ENCODE measurements at regions not wholly inside any gene's neighbourhood (a gene's known extent, or its start where the extent isn't known, plus 50 kb on each side); places are given as distances from the start of the nearest gene placed in this dataset.
A peak's percentile ranks its signal among the peaks of the same experiment; 100 is the strongest.

- Histone ChIP-seq H3K4me1 (no peaks in the 10 kb centered on the region), H3K9me3 (peaks cover 18% of the 10 kb centered on the region; the same call in 2 of the 3 replicates), H3K27ac (no peak overlapping the region), H3K4me3 (no peak overlapping the region), H3K4me2 (no peak overlapping the region)
- no peak for ATAC-seq
- WGBS (ENCODE audit: missing lambda C conversion rate) = 12% methylated on average over 8 of the region's 8 CpGs
- TF ChIP-seq EHF (CRISPR knock-in tag; IDR thresholded peaks at IDR 0.05) (no peak), CHD2 (IDR thresholded peaks at IDR 0.05; ENCODE audit: low read length, partially characterized antibody) (no peak), USF2 (IDR thresholded peaks at IDR 0.05) (no peak), PHF8 (IDR thresholded peaks at IDR 0.05; ENCODE audit: borderline replicate concordance, low read depth) (no peak), ZC3H11A (IDR thresholded peaks at IDR 0.05) (no peak)
- DNase-seq (ENCODE audit: low read depth in 1 of 2, low spot score in 1 of 2) = no peak
- CTCF ChIA-PET = interaction anchor here (1.0 to 2.9 kb wide), 5 partner anchors 9 to 674 kb away, joined by 3 to 20 read pairs (median 10); no protein-coding TSS in a partner anchor
- POLR2A ChIA-PET = no interaction called here
- peak; percentile 23 for FAIRE-seq
Measured at GRCh38 chr19:30640252-30640965, 268.2 kb downstream of the ZNF536 start.

DNA sequence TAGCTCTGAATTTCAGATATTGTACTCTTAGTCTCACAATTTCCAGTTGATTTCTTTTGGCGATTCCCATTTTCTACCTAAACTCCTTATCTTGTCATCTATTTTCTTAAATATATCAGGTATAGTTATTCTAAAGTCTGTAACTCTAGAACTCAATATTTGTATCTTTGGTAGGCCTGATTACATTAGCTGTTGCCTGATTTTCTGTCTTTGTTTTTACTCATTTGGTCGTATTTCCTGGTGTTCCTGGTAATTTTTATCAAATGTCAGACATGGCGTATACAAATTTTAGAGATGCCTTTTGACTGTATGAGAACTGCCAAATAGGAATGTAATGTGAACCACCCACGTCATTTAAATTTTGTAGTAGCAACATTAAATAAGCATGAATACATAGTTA lies 266.7 kb downstream of the ZNF536 start:
- TF ChIP-seq HDAC2 (IDR thresholded peaks at IDR 0.05) = no peak
- no peak for TF ChIP-seq SMC3 (IDR thresholded peaks at IDR 0.05)
- TF ChIP-seq RAD21 (conservative IDR thresholded peaks at IDR 0.05 in 1 of 2, IDR thresholded peaks at IDR 0.05 in 1 of 2) = no peak
- WGBS (ENCODE audit: missing lambda C conversion rate) = 14% methylated on average over 4 of the region's 4 CpGs
- H3K27ac ChIP-seq = no peak overlapping the region
- no peaks in the 10 kb centered on the region for H3K4me1 ChIP-seq
- FAIRE-seq = peak; percentile 39
- no peak overlapping the region for H3K4me3 ChIP-seq
- no peak overlapping the region for H3K4me2 ChIP-seq
- no peak for DNase-seq (ENCODE audit: low read depth in 1 of 2, low spot score in 1 of 2)
- ATAC-seq = no peak
- peaks cover 20% of the 10 kb centered on the region for H3K9me3 ChIP-seq
- ChIA-PET CTCF (interaction anchor here (0.6 to 2.9 kb wide), 4 partner anchors 9 to 877 kb away, joined by 3 to 10 read pairs (median 3); no protein-coding TSS in a partner anchor), POLR2A (no interaction called here)

- ChIA-PET POLR2A (no interaction called here), CTCF (interaction anchor here (1.2 to 1.6 kb wide), 2 partner anchors 10 to 12 kb away, joined by 3 to 4 read pairs; no protein-coding TSS in a partner anchor)
- Histone ChIP-seq H3K9me3 (peaks cover 20% of the 10 kb centered on the region), H3K4me3 (no peak overlapping the region), H3K27ac (no peak overlapping the region), H3K4me1 (no peaks in the 10 kb centered on the region), H3K4me2 (no peak overlapping the region)
- FAIRE-seq = peak; percentile 13
- DNase-seq (ENCODE audit: low read depth in 1 of 2, low spot score in 1 of 2) = no peak
- no peak for ATAC-seq
- 9% methylated on average over 2 of the region's 2 CpGs for WGBS (ENCODE audit: missing lambda C conversion rate)
- TF ChIP-seq USF2 (IDR thresholded peaks at IDR 0.05) = no peak
- TF ChIP-seq NR3C1 (IDR thresholded peaks at IDR 0.05) = no peak
- TF ChIP-seq ELK1 (IDR thresholded peaks at IDR 0.05; ENCODE audit: low read depth, low read length) = no peak
- no peak for TF ChIP-seq HOXB5 (CRISPR knock-in tag; IDR thresholded peaks at IDR 0.05)
- no peak for TF ChIP-seq HOXB13 (CRISPR knock-in tag; IDR thresholded peaks at IDR 0.05; ENCODE audit: low read depth)
- TF ChIP-seq RNF2 (IDR thresholded peaks at IDR 0.05; ENCODE audit: borderline replicate concordance, low read depth) = no peak
- no peak for TF ChIP-seq MAZ (IDR thresholded peaks at IDR 0.05; ENCODE audit: borderline replicate concordance, low read depth, low read length)
- TF ChIP-seq ZSCAN20 (CRISPR knock-in tag; IDR thresholded peaks at IDR 0.05) = no peak
- TF ChIP-seq JUN (IDR thresholded peaks at IDR 0.05) = no peak
- TF ChIP-seq POLR2A (IDR thresholded peaks at IDR 0.05; ENCODE audit: low read length) = no peak
- no peak for TF ChIP-seq RAD21 (conservative IDR thresholded peaks at IDR 0.05 in 1 of 2, IDR thresholded peaks at IDR 0.05 in 1 of 2)
- TF ChIP-seq HEYL (CRISPR knock-in tag; IDR thresholded peaks at IDR 0.05) = no peak
- no peak for TF ChIP-seq RCOR1 (IDR thresholded peaks at IDR 0.05; ENCODE audit: low read depth, low read length)
- no peak for TF ChIP-seq SMC3 (IDR thresholded peaks at IDR 0.05)
- TF ChIP-seq CEBPB (IDR thresholded peaks at IDR 0.05) = no peak
- TF ChIP-seq SREBF2 (IDR thresholded peaks at IDR 0.05) = no peak
Measured at GRCh38 chr19:30637926-30638325, 265.7 kb downstream of the ZNF536 start.
